ENCODE measurements at regions not wholly inside any gene's neighbourhood (a gene's known extent, or its start where the extent isn't known, plus 50 kb on each side); places are given as distances from the start of the nearest gene placed in this dataset.

GRCh38 chr17:69719474-69720048 is 305.1 kb downstream of the MAP2K6 start:
- no peak for DNase-seq (ENCODE audit: low read depth)

GRCh38 chr17:69722518-69722917 is 308.0 kb downstream of the MAP2K6 start:
- DNase-seq (ENCODE audit: low read depth), result no peak

- DNase-seq (ENCODE audit: low read depth), result no peak
Measured at GRCh38 chr17:69723316-69723715, 308.8 kb downstream of the MAP2K6 start.

GRCh38 chr17:69723741-69724140 is 309.2 kb downstream of the MAP2K6 start:
- no peak for DNase-seq (ENCODE audit: low read depth)

GRCh38 chr17:69724238-69724637 is 309.7 kb downstream of the MAP2K6 start:
- DNase-seq (ENCODE audit: low read depth), result no peak

GRCh38 chr17:69725146-69725545 is 310.6 kb downstream of the MAP2K6 start:
- DNase-seq (ENCODE audit: low read depth), result no peak

- DNase-seq (ENCODE audit: low read depth), result no peak
Measured at GRCh38 chr17:69728816-69729215, 314.3 kb downstream of the MAP2K6 start.

GRCh38 chr17:69729944-69730343 is 315.4 kb downstream of the MAP2K6 start:
- DNase-seq (ENCODE audit: low read depth), result peak; percentile 48

GRCh38 chr17:69732272-69732918 is 317.9 kb downstream of the MAP2K6 start:
- no peak for DNase-seq (ENCODE audit: low read depth)

- DNase-seq (ENCODE audit: low read depth), result peak; percentile 71
Measured at GRCh38 chr17:69733171-69734012, 318.9 kb downstream of the MAP2K6 start.

GRCh38 chr17:69734656-69735055 is 320.2 kb downstream of the MAP2K6 start:
- DNase-seq (ENCODE audit: low read depth), result no peak

- no peak for DNase-seq (ENCODE audit: low read depth)
Measured at GRCh38 chr17:69735285-69735684, 320.8 kb downstream of the MAP2K6 start.

- no peak for DNase-seq (ENCODE audit: low read depth)
Measured at GRCh38 chr17:69743091-69743490, 328.6 kb downstream of the MAP2K6 start.

GRCh38 chr17:69744512-69745070 is 330.1 kb downstream of the MAP2K6 start:
- DNase-seq (ENCODE audit: low read depth), result no peak

GRCh38 chr17:69749911-69750310 is 325.1 kb upstream of the KCNJ16 start:
- no peak for DNase-seq (ENCODE audit: low read depth)

- DNase-seq (ENCODE audit: low read depth), result peak; percentile 97
Measured at GRCh38 chr17:69757688-69758430, 317.2 kb upstream of the KCNJ16 start.

- DNase-seq (ENCODE audit: low read depth), result no peak
Measured at GRCh38 chr17:69760562-69760961, 314.5 kb upstream of the KCNJ16 start.

- no peak for DNase-seq (ENCODE audit: low read depth)
Measured at GRCh38 chr17:69761011-69761410, 314.0 kb upstream of the KCNJ16 start.

- DNase-seq (ENCODE audit: low read depth), result peak; percentile 69
Measured at GRCh38 chr17:69761767-69762321, 313.2 kb upstream of the KCNJ16 start.

GRCh38 chr17:69762359-69762758 is 312.7 kb upstream of the KCNJ16 start:
- DNase-seq (ENCODE audit: low read depth), result no peak

GRCh38 chr17:69762766-69763165 is 312.3 kb upstream of the KCNJ16 start:
- DNase-seq (ENCODE audit: low read depth), result no peak

GRCh38 chr17:69763503-69763902 is 311.5 kb upstream of the KCNJ16 start:
- no peak for DNase-seq (ENCODE audit: low read depth)
